ENCODE measurements at regions not wholly inside any gene's neighbourhood (a gene's known extent, or its start where the extent isn't known, plus 50 kb on each side); places are given as distances from the start of the nearest gene placed in this dataset.
"Not testable (repeated sequence)": the region's sequence is repeated elsewhere in the genome, so short reads cannot be mapped to it uniquely, and the experiment has no call there.

- DNase-seq, result no peak
Observed at GRCh38 chr20:54324652-54325285, 116.9 kb downstream of the PFDN4 start.

DNA sequence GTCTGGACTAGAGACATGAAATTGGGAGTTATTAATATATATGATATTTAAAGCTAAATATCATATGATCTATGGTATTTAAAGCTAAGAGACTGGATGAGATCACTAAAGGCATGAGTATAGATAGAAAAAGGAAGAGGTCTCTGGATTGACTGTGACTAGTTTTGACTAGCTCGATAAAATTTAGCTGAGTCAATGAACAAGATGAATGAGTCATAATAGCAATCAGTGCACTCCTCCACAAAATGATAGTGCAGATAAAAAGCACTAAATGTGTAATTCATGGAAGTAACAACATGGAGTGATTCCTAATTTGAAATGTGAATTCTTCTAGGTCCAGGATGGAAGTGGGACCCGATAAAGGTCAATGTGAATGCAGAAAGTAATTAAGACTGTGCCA lies 127.4 kb downstream of the PFDN4 start:
- no peak for DNase-seq

GRCh38 chr20:54337144-54337543 lies 129.3 kb downstream of the PFDN4 start:
- DNase-seq, result no peak

DNA sequence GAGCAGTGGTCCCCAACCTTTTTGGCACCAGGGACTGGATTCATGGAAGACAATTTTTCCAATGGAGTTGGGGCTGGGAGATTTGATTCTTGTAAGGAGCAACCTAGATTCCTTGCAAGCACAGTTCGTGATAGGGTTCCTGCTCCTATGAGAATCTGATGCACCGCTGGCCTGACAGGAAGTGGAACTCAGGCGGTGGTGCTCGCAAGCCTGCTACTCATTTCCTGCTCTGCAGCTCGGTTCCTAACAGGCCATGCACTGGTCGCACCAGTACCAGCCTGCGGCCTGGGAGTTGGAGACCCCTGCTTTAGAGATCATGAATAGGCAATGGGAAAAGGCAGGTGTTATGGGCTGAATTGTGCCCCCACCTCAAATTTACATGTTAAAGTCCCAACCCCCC lies 131.2 kb downstream of the PFDN4 start:
- no peak for DNase-seq

GRCh38 chr20:54340206-54340605 lies 132.3 kb downstream of the PFDN4 start:
- DNase-seq, result no peak

GRCh38 chr20:54340667-54341081 lies 132.8 kb downstream of the PFDN4 start:
- no peak for DNase-seq

DNA sequence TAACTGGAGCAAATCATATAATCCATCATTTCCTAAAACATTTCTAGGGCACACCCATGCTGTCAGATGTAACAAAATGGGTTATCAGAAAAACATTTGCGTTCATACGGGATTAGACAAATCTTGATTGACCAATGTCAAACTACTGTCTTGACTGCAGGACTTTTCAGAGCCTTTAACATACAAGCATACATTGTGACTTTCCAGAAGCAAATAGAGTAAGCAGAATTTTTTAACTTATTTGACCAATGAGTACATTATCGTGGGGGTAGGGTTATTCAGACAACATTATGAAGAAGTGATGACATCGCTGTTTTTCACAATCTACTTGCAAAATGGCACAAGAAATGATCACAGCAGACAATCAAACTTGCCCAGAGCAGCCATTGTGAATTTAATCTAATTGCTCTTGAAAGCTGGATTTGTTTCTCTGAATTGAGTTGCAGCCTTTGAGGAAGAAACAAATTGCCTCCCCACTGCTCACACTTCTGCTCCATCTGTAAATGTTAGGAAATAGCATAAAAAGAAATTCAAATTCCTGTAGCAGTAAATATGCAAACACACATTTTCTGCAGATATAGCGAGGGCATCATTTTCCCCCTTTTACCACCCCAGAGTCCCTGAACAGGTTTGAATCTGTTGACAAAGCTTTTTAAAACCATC lies 133.0 kb upstream of the DOK5 start:
- no peak for DNase-seq

DNA sequence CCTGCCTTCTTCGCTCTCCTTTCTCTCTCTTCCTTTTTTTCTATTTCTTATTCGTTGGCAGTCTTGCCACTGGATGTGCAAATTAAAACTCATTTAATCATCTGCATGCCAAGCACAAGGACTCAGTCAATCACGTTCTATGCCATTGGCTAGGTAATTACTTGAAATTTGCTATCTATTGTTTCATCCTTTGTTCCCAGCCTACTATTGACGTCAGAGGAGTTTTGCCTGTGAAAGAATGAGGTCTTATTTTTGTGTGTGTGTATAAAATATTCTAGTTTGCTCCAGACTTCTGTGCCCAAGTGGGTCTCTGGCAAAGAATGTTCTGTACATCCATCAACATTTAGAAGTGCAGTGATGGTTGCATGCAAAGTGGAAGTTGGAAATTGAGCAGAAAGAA lies 132.3 kb upstream of the DOK5 start:
- no peak for DNase-seq

DNA sequence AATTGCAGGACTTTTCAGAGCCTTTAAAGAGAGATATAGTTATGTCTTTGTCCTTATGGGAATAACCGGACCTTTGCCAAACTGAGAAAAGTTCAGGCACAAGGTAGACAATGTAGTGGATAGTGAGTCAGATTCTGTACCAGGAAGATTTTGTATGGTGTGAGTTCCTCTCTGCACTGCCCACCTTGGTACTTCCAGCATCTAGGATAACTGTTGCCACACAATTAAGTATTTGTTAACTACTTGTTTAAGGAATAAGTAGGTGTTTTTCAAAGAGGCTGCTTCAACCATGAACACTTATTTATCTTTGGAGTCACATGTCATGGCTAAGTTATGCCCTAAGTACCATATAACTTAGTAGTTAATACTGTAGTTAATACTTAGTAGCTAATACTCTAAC lies 131.8 kb upstream of the DOK5 start:
- DNase-seq, result no peak

DNA sequence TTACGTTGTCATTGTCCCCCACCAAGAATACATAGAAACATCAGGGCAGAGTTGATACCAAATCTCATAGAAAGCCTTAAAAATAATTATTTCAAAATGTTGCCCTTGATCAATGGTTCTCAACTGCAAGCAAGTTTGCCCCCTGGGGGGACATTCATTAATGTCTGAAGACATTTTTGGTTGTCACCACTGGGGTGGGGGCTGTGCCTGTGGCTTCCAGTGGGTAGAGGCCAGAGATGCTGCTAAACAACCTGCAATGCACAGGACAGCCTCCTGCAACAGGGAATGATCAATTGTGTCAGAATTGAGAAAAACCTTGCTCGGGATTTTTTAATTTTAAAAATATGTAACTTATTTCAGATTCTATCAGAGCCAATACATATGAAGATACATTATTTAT lies 130.6 kb upstream of the DOK5 start:
- DNase-seq, result no peak

- no peak for DNase-seq
Observed at GRCh38 chr20:54345301-54345724, 130.1 kb upstream of the DOK5 start.

GRCh38 chr20:54345821-54346220 lies 129.6 kb upstream of the DOK5 start:
- DNase-seq, result no peak

GRCh38 chr20:54346276-54346675 lies 129.1 kb upstream of the DOK5 start:
- no peak for DNase-seq

DNA sequence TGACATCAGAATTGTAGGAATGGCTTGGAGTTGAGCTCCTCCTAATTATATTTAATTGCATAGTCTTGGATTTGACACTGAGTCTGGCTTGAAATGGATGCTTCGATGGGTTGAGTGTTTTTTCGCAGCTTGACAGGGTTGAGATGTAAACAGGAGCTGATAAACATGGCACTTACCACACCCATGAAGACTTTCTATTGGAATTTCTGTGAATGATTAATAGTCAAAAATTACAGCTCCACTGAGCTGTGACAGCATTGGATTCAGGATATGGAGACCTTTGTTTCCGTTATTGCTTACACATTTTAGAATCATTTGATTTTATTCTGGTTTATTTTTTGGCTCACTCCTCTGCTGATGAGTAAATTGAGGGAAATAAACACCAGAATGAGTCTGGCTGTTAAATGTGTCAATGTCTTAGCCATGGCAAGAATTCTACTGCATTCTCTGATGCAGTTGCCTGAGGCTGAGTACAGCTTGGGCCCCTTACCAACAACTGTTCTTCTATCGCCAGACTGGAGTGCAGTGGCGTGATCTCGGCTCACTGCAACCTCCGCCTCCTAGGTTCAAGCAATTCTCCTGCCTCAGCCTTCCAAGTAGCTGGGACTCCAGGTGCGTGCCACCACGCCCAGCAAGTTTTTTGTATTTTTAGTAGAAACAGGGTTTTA lies 128.1 kb upstream of the DOK5 start:
- DNase-seq, result no peak

- no peak for DNase-seq
Observed at GRCh38 chr20:54350415-54350814, 125.0 kb upstream of the DOK5 start.

DNA sequence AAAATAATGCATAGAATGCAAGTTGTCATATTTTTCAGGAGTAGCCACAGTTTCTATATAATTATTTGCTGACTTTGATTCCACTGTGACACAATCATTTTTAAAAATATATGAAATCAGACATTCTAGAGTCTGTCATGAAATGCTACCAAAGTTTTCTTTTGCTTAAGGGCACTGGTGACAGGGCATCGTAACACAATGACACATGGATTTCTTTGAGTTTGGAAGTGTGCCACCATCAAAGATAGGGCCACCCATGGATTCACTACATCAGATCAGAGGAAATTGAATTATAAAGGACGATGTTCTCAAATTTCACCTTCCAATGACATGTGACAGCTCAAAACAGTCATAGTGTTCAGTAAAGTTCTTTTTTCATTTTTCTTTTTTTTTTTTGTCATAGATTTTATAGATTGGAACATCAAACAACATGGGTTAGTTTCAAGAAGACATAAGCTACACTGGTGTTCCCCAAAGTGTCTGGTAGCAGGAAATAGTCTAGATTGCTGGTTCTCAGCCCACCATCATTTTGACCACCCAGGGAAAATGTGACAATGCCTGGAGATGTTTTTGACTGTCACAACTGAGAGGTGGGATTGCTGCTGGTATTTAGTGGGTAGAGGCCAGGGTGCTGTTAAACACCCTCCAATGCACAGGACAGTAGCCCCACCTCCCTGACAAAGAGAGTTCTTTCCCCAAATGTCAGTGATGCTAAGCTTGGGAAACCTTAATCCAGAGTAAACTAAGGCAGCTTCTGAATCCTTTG lies 123.8 kb upstream of the DOK5 start:
- no peak for DNase-seq

DNA sequence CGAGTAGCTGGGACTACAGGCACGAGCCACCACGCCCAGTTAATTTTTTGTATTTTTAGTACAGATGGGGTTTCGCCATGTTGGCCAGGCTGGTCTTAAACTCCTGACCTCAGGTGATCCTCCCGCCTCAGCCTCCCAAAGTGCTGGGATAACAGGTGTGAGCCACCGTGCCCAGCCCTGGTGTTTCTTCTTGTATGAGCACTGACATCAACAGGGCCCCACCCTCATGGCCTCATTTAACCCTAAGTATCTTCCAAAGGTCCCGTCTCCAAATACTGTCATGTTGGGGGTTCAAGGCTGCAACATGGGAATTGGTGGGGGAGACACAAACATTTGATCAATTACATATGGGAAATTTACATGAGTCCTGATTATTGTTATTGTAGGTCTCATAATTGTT lies 122.9 kb upstream of the DOK5 start:
- DNase-seq, result not testable (repeated sequence)

DNA sequence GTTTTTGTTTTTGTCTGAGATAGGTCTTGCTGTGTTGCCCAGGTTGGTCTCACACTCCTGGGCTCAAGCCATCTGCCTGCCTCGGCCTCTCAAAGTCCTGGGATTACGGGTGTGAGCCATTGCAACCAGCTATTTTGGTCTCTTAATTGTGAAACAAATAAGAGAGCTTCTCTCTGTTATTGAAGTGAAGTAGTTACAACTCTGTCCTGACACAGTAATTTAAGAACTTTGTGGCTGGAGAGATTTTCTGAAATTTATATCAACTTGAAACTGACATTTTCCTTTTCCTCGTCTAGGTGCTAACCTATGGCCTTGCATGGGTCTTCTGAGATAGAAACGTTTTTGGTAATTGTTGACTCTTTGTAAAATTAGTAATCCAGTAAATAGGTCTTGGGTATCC lies 122.1 kb upstream of the DOK5 start:
- no peak for DNase-seq

- no peak for DNase-seq
Observed at GRCh38 chr20:54355631-54356280, 119.6 kb upstream of the DOK5 start.

DNA sequence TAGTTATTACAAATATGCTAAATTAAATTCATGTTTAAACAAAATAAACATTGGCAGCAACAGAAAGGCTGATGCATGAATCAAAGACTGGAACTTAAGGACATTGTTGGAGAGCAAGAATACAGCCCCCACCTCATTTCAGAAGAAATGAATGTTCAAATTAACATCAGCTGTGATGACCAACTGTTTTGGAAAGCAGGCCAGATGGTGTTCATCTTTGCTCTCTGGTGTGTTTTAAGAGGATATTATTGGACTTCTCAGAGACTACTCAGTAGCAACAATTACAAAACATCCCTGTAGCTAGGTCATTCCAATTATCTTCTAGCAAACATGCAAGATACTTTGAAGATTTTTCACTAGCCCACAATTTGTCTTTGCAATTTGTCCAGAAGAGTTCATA lies 118.6 kb upstream of the DOK5 start:
- DNase-seq, result no peak

GRCh38 chr20:54361475-54361874 lies 113.9 kb upstream of the DOK5 start:
- DNase-seq, result no peak

- no peak for DNase-seq
Observed at GRCh38 chr20:54362283-54362682, 113.1 kb upstream of the DOK5 start.

DNA sequence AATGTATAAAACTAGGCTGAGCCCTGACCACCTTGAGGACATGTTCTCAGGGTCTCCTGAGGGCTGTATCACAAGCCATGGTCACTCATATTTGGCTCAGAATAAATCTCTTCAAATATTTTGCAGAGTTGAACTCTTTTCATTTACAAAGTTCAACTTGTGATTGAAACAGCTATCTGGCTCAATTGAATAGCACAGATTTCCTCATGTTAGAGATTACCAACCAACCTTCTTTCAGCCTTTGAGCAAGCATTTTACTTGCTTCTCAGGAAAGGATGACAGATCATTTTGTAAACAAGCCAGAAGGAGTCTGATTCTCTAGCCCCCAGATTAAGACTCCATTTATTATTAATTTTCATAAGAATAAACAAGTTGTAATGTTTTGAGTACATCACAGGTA lies 111.0 kb upstream of the DOK5 start:
- no peak for DNase-seq

Data from hippocampal formation (tissue), 2 donors.